Non-pigmented ciliary epithelial cell (primary cell): ENCODE measurements at regions not wholly inside any gene's neighbourhood (a gene's known extent, or its start where the extent isn't known, plus 50 kb on each side); places are given as distances from the start of the nearest gene placed in this dataset.

Source experiments
- DNase-seq: peaks from one replicate; pipeline ENCODE4 v3.0.0-alpha.2; 2010; ENCODE audit warnings: low read depth

DNA sequence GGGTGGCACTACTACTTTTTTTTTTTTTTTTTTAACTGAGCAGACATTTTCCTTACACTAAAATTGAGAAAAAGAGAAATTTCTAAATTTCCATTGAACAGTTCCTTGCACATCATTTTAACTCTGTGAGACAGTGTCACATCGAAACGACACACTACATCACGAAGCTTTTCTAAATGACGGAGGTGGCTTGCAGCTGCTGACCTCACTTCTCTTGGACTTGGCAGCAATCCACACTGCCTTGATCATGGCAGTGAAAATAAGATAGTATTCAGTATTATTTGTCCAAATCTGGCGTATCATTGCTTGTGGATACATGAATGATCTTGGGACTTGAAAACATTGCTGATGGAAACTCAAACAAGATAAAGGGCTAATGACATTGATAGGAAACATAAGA is 80.3 kb upstream of the CYYR1 start:
- DNase-seq = no peak

DNA sequence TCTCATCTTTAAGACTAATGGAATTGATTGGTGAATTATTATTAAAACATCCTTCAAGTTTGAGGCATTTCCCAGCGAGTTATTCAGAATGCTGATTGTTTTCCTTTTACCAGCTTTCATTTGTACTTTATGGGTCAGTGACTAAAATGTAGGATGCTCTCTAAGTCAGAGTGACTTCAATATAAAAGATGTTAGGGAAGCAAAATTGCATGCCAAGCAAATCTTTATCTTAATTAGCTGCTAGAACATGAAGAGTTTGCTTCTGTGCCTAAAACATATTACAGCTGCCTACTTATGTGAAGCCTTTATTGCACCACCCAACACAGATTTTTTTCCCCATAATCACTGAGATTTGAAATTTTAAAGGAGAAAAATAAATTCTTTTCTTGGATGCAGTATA is 79.8 kb upstream of the CYYR1 start:
- no peak for DNase-seq

GRCh38 chr21:26641062-26641461 is 68.0 kb upstream of the CYYR1 start:
- DNase-seq = no peak

DNA sequence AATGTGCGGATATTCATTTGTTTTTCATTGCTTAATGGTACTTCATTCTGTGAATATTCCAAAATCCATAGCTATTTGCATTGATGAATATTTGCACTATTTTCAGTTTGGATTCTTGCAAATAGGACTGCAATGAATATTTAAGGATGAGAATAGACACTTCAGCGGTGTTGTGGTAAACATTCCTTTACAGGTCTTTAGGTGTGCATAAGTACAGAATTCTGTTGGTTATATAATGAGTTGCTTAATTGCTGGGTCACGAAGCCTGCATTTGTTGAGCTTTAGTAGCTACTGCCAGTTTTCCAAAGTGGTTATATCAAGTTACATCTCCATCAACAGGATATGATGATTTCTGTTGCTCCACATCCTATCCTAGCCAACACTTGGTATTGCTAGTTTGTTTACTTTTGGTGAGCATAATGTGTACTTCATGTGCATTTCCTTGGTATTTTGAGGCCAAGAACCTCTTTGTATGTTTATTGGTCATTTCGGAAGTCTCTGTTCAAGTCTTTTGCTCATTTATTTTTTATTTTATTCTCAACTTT is 64.2 kb upstream of the CYYR1 start:
- no peak for DNase-seq

- no peak for DNase-seq
Measured at GRCh38 chr21:26635681-26636080, 62.6 kb upstream of the CYYR1 start.

DNA sequence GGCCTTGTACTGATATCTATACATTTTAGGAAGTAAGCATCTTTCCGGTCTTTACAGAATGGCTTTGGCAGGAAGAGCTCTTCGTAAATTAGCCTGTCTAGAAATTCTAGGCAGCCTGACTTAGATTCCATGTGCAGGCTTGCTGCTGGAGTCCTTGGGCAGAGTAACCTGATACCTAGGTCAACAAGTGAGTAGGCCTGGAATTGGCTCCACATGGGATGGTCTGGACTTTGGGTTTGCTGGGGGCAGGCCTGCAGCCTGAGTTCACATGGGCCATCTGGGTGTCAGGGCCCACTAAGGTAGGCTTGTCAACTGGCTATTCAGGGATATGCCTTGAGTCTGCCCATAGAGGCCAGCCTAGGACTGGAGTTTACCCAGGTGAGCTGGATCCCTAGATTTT is 59.6 kb upstream of the CYYR1 start:
- no peak for DNase-seq

DNA sequence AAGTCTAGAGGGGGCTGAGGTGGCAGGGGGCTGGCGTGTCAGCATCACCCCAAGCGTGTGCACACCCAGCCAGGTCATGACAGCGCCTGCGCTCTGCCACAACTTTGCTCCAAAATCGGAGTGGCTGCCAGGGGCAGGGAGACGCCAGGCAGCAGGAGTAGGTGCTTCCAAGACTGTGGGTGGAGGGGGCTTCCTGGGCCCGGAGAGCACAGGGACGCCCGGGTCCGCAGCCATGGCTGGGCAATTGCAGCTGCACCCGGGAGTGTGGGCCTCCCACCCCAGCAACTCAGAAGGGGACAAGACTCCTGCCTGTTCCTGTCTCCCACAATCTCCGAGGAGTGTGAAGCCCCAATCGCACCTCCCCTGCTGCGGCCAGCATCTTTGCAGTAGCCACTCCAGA is 53.1 kb upstream of the CYYR1 start:
- no peak for DNase-seq

GRCh38 chr21:26624983-26625519 is 52.0 kb upstream of the CYYR1 start:
- DNase-seq = no peak
